GM21717 (cell line): ENCODE measurements at regions not wholly inside any gene's neighbourhood (a gene's known extent, or its start where the extent isn't known, plus 50 kb on each side); places are given as distances from the start of the nearest gene placed in this dataset.
"Not testable (repeated sequence)": the region's sequence is repeated elsewhere in the genome, so short reads cannot be mapped to it uniquely, and the experiment has no call there.

Experiments
- ATAC-seq: cut with Tn5 transposase; IDR thresholded peaks from one replicate; pipeline ENCODE4 v1.9.1; 2021; ENCODE audit warnings: mild to moderate bottlenecking, moderate library complexity; ENCODE audit not compliant: unreplicated experiment

GRCh38 chr7:79664884-79665676 is 211.6 kb upstream of the MAGI2 start:
- no peak for ATAC-seq

- no peak for ATAC-seq
Measured at GRCh38 chr7:79658304-79658703, 204.8 kb upstream of the MAGI2 start.

DNA sequence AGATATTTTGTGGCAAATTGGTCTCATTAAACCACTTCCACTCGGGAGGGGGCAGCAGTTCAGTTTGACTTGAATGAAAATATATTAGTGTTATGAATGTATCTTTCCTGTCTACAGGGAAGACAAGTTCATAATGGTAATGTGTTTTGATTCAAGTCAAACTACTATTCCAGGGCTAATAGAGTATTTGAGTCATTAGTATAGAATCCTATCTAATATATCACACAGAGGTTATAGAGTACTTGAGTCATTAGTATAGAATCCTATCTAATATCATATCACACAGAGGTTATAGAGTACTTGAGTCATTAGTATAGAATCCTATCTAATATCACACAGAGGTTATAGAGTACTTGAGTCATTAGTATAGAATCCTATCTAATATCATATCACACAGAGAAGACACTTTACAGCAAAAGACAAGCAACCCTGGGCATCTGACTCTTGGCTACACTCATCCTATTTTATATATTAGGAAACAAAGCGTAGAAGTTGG is 199.7 kb upstream of the MAGI2 start:
- no peak for ATAC-seq

DNA sequence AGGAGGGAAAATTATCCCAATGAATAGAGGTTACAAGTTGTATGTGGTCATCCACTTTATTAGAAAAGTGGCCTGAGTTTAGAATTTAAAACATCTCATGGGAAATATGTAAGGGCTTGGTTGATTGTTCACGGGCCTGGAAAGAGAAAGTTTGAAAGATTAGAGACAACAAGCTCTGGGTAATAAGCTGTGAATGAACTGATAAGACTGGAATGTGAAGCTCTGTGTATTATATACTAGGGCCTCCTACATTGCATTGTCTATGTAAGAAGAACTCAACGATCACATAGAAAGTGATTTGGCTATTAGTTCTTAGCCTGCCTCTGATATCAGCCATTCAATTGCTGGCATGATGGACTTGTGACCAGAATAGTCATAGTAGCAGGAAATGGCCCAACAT is 199.2 kb upstream of the MAGI2 start:
- no peak for ATAC-seq

GRCh38 chr7:79647711-79648110 is 194.2 kb upstream of the MAGI2 start:
- no peak for ATAC-seq

GRCh38 chr7:79646278-79646677 is 192.8 kb upstream of the MAGI2 start:
- no peak for ATAC-seq

- ATAC-seq = no peak
Measured at GRCh38 chr7:79636849-79637248, 183.4 kb upstream of the MAGI2 start.

GRCh38 chr7:79625921-79626320 is 172.5 kb upstream of the MAGI2 start:
- not testable (repeated sequence) for ATAC-seq

- no peak for ATAC-seq
Measured at GRCh38 chr7:79624336-79624735, 170.9 kb upstream of the MAGI2 start.

DNA sequence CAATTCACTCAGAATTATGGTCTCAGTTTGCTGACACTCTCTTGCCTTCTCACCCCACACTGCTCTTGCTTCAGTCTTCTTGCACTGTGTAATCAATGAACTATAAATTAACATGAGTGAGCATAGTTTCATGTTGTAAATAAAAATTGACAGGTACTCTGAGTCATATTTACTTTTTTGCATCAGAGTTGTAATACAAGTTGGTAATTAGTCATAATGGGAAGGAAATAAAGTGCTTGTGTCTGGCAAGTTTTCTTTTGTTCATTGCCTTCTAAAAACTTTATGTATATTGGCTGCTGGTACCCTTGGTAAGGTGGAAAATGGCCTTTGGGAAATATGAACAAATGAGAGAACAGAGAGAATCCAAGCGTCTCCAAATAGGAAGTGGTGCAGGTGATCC is 169.3 kb upstream of the MAGI2 start:
- no peak for ATAC-seq

- ATAC-seq = no peak
Measured at GRCh38 chr7:79620291-79620690, 166.8 kb upstream of the MAGI2 start.

- no peak for ATAC-seq
Measured at GRCh38 chr7:79619216-79619615, 165.7 kb upstream of the MAGI2 start.

- ATAC-seq = no peak
Measured at GRCh38 chr7:79615871-79616640, 162.6 kb upstream of the MAGI2 start.

DNA sequence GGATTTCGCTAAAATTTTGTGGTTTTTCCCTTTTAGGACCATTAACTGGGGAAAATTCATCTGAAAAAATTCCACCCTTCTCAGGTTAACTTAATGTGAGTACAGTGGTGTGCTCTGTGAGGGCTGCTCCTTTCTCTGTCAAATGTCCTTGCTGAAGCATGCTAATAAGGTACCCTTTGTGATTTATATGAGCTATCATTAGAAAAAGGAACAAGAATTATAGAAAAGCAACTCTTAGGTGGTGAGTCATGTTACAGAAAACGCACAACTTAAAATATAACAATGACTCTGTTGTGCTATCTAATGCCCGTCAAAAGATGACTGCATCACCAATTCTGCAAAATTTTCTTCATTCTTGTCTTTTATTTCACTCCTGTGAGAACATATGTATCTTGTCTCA is 162.0 kb upstream of the MAGI2 start:
- no peak for ATAC-seq

GRCh38 chr7:79612903-79613302 is 159.4 kb upstream of the MAGI2 start:
- ATAC-seq = no peak

DNA sequence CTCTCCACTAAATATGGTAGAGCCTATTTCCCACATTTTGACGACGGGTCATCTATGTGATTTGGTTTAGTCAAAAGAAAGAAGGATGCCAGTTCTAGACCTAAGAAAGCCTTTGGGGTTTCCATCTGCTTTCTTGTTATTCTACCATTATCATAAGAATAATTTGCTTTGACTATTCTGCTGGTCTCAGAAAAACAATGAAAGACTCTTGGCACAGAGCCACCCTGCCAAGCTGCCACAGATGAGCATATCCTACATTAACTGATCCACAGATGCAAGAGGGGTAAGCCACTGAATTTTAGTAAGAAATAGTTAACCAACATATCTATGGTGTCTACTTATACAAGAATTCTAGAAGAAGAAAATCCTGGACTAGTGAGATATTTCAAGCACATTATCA is 158.6 kb upstream of the MAGI2 start:
- ATAC-seq = no peak

GRCh38 chr7:79610748-79611304 is 157.4 kb upstream of the MAGI2 start:
- ATAC-seq = no peak

DNA sequence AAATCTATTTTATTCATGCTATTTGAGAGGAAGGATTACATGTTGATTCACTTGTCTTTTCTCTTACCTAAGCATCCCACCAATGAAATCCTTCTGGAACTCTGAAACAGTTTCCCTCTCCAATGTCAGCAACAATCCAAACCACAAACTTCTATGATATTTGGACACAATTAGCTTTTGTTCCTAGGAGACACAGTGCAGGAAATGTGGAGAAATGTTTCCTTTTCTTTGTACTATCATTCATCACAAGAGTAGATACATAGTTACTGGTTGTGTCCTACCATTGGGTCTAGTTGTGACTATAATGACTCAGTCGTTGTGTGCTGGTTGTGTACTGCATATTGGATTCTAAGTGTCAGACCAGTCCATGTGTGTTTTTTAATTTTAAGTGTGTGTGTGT is 156.8 kb upstream of the MAGI2 start:
- no peak for ATAC-seq

GRCh38 chr7:79608005-79608404 is 154.5 kb upstream of the MAGI2 start:
- ATAC-seq = no peak

DNA sequence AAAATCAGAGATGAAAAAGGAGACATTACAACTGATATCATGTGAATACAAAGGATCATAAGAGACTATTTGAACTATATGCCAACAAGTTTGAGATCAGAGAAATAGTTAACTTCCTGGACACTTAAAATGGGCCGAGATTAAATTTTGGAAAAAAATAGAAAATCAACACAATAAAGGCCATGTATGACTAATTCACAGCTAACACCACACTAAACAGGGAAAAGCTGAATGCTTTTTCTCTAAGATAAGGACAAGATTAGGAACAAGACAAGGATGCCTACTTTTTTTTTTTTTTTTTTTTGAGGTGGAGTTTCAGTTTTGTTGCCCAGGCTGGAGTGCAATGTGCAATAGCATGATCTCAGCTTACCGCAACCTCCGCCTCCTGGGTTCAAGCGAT is 151.4 kb upstream of the MAGI2 start:
- ATAC-seq = no peak

DNA sequence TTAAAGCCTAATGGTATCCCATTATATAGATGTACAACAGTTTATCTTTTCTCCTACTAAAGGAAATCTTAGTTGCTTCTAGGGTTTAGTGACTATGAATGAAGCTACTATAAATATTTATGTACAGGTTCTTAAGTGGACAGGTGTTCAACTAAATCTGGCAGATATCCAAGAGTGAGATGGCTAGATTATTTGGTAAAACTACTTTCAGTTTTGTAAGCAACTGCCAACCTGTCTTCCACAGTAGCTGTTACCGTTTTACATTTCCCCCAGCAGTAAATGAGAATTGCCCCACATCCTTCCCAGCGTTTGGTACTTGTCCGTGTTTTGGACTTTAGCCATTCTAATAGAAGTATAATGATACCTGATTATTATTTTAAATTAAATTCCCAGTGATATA is 144.9 kb upstream of the MAGI2 start:
- ATAC-seq = no peak

DNA sequence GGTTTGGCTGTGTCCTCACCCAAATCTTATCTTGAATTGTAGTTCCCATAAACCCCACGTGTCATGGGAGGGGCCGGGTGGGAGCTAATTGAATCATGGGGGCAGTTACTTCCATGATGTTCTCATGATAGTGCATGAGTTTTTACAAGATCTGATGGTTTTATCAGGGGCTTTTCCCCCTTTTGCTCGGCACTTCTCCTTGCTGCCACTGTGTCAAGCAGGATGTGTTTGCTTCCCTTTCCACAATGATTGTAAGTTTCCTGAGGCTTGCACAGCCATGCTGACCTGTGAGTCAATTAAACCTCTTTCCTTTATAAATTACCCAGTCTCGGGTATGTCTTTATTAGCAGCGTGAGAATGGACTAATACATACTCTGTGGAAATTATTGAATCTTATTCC is 141.2 kb upstream of the MAGI2 start:
- not testable (repeated sequence) for ATAC-seq
